D721Med (cell line): ENCODE measurements at regions not wholly inside any gene's neighbourhood (a gene's known extent, or its start where the extent isn't known, plus 50 kb on each side); places are given as distances from the start of the nearest gene placed in this dataset.

Experiments
- DNase-seq: peaks from one replicate; pipeline ENCODE4 v3.0.0; 2011; ENCODE audit warnings: low spot score; ENCODE audit not compliant: insufficient read length
- FAIRE-seq: peaks from 2 replicates; lab custom pipeline; 2011; peaks lifted over from hg19 to GRCh38; lab: Jason Lieb, UNC
- TF ChIP-seq, protein P1 (sequence below): IDR thresholded peaks from 2 replicates; pipeline ENCODE4 v1.5.1; 2012; ENCODE audit warnings: mild to moderate bottlenecking, control low read depth; ENCODE audit not compliant: insufficient read depth; ENCODE audit errors: missing control alignments

DNA sequence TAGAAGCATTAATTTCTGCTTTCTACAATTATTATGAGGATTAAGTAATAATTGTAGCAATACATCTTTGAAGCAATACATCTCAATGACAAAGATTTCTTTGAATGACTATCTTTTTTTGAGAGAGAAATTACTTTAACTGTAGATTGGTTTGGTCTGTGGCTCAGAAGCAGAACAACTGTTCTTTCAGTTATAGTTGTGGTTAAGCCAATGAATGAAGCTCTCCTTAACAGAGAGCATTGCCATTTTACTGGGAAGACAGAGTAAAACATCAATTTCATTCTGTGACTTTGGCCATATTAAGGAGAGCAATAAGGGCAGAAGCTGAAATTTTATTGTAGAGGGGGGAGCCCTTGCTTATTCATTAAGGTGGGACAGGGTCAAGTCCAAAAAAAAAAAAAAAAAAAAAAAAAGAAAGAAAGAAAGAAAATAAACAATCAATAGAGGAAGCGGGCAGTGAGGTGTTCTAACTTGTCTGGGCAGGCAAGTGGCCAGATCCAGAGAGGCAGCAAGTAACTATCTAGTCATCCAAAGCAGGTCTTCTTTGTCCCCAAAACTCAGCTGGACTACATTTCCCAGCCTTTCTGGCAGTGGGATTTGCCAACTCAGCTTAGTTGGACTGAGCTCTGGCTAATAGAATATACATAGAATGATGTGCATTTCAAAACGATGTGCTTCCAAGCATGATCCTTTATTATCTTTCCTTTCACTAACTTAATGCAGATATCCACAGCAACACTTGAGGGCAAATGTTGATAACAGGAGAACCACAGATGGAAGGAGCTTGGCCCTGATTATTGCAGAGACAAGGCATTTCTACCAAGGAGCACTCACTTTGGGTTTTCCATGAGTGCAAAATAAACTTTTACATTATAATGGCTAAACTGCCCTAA is 462.7 kb upstream of the CDH20 start:
- FAIRE-seq, result peak; percentile 99
- TF ChIP-seq, protein P1, sequence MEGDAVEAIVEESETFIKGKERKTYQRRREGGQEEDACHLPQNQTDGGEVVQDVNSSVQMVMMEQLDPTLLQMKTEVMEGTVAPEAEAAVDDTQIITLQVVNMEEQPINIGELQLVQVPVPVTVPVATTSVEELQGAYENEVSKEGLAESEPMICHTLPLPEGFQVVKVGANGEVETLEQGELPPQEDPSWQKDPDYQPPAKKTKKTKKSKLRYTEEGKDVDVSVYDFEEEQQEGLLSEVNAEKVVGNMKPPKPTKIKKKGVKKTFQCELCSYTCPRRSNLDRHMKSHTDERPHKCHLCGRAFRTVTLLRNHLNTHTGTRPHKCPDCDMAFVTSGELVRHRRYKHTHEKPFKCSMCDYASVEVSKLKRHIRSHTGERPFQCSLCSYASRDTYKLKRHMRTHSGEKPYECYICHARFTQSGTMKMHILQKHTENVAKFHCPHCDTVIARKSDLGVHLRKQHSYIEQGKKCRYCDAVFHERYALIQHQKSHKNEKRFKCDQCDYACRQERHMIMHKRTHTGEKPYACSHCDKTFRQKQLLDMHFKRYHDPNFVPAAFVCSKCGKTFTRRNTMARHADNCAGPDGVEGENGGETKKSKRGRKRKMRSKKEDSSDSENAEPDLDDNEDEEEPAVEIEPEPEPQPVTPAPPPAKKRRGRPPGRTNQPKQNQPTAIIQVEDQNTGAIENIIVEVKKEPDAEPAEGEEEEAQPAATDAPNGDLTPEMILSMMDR, result no peak
- no peak for DNase-seq

DNA sequence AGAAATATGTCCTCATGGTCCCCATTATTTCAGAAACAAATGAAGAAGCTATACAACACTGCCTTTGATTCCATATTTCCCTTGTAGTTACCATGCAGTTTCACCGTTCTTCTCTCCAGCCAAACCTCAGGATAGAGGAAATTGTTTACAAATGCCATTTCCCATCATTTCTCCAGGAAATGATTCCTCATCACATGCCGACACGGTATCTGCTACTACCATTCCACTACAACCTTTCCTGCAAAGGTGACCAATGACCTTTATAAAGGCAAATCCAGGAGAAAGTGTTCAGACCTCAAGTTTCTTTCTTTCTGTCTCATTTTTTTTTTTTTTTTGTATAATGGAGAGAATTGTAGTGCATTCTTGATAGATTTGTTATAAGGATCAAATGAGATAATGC is 460.8 kb upstream of the CDH20 start:
- no peak for FAIRE-seq

DNA sequence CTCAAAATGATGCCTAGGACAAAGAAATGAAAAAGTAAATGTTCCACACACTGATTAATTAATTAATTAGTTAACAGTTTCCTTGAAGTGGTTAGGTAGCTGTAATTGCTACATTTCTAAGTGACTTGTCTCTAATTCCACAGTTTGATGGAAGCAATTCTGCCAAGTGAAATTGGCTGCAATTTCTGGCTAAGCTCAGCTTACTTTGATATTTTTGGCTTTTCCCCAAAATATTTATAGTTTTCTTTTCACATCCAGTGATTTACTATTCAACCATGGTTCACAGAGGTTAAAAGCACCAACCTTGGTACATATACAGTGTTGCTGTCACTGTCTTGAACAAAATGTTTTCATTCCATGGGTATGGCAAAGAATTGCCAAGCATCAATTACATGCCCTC is 459.5 kb upstream of the CDH20 start:
- DNase-seq (no peak), FAIRE-seq (no peak)
- TF ChIP-seq, protein P1, result no peak

More for the DNA sequence above, 460.8 kb upstream of the CDH20 start:
- TF ChIP-seq, protein P1, result no peak
- no peak for DNase-seq

DNA sequence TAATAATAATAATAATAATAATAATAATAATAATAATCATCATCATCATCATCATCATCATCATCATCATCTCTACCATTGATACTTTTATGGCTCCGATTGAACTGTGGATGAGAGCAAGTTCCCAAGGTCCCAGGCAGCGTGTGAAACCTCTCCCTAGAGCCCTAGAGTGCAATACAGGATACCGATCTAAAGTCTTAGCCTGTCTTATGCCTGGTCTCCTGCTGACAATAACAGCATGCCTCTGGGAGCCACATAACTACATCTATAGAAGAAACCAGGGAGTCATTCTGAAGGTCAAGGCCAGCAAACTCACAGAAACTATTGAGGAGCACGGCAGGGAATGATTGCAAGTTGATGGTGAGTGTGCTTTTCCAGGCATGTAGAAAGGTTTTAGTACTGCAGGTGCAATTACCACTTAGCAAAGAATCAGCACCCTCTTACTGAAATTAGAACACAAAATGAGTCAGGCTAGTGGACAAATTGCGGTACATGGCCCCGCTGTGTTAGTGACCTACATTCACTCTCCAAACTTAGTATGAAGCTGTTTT is 457.2 kb upstream of the CDH20 start:
- DNase-seq, result no peak
- FAIRE-seq, result no peak
- TF ChIP-seq, protein P1, result no peak

DNA sequence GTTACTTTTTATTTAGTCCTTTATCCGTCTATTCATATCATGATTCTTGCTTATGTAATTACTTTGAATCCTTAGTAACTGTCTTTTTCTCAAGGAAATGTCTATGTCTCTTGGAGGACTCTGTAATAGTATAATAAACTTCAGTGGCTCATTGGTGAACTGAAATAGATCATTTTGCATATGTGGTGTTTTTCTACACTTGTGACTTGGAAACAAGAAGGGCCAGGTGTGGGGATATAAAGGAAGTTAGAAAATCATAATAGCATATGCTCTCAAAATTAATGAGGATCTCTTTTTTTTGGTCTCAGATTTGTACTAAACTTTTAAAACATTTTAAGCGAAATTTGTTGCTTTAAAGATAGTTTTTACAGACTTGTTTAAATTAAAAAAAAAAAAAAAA is 453.0 kb upstream of the CDH20 start:
- DNase-seq (no peak), FAIRE-seq (peak; percentile 97)

DNA sequence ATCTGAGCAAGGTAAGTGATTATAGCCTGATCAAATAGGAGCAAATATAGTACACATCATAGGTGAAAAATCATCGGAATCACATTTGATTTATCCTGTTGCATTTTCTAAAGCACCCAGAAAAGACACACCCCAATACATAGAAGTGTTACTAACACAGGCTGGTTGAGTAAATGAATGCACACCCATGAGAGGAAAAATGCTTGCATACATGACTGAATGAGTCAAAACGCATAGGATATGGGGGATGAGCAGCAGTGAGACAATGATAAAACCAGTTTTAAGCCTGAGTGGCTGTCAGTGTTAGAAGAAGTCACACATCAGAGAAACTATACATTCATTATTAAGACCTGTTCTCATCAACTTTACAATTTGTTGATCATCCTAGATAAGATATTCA is 449.6 kb upstream of the CDH20 start:
- FAIRE-seq (no peak), DNase-seq (no peak)
- TF ChIP-seq, protein P1, result no peak

More for the DNA sequence above, 453.0 kb upstream of the CDH20 start:
- TF ChIP-seq, protein P1, result no peak

DNA sequence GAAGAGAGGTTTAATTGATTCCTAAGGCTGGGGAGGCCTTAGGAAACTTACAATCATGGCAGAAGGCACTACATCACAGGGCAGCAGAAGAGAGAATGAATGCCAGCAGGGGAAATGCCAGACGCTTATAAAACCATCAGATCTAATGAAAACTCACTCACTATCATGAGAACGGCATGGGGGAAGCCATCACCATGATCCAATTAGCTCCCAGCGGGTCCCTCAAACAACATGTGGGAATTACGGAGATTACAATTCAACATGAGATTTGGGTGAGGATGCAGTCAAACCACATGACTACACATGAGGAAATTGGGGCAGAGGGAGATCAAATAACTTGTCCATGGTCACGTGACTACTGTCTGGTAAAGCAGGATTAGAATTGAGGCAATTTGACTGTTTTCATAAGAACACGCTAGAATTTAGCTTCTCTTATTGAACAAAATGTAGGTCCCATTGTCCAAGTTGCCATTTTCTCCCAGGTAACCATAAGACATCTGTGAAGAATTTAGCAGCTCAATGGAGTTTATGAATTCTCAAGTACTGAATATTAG is 445.1 kb upstream of the CDH20 start:
- DNase-seq (no peak), FAIRE-seq (no peak)
- TF ChIP-seq, protein P1, result no peak
